Stomach (tissue), 4 donors: ENCODE measurements at regions not wholly inside any gene's neighbourhood (a gene's known extent, or its start where the extent isn't known, plus 50 kb on each side); places are given as distances from the start of the nearest gene placed in this dataset.

Experiments used
- CTCF ChIP-seq, 7 experiments: fragments of 450-650 bp in 4 of 7; fragments of 200-600 bp in 3 of 7; sonication (generic) in 3 of 7; IDR thresholded peaks; one replicate each; pipeline ENCODE4 v1.5.1; 2016 to 2019; ENCODE audit warnings: antibody characterized with exemption in 7 of 7, control low read depth in 2 of 7, mild to moderate bottlenecking in 1 of 7
- POLR2A ChIP-seq, 4 donors: fragments of 450-650 bp; IDR thresholded peaks; one replicate each; pipeline ENCODE4 v1.6.1; 2016; ENCODE audit warnings: antibody characterized with exemption in 4 of 4, control low read depth in 2 of 4, mild to moderate bottlenecking in 1 of 4, moderate library complexity in 1 of 4
- POLR2AphosphoS5 ChIP-seq, 3 donors: sonication (generic); formaldehyde crosslinking; IDR thresholded peaks; one replicate each; pipeline ENCODE4 v1.6.1; 2016; ENCODE audit warnings: antibody characterized with exemption in 3 of 3

GRCh38 chrX:55818673-55819375, 101.3 kb downstream of the RRAGB start:
- no peak for TF ChIP-seq POLR2A (IDR thresholded peaks at IDR 0.05)
- TF ChIP-seq CTCF (IDR thresholded peaks at IDR 0.05), result no peak
- no peak for TF ChIP-seq POLR2AphosphoS5 (IDR thresholded peaks at IDR 0.05)
